Suprapubic skin (tissue), 4 donors: ENCODE measurements at regions not wholly inside any gene's neighbourhood (a gene's known extent, or its start where the extent isn't known, plus 50 kb on each side); places are given as distances from the start of the nearest gene placed in this dataset.

Experiments
- DNase-seq, 2 donors: peaks; one replicate each; pipeline ENCODE4 v3.0.0-alpha.2; 2019; ENCODE audit warnings: low spot score in 2 of 2
- H3K27ac ChIP-seq: fragments of 200-600 bp; sonication (generic); one replicate; pipeline ENCODE4 v1.5.1; 2019
- H3K27me3 ChIP-seq: fragments of 200-600 bp; sonication (generic); one replicate; pipeline ENCODE4 v1.5.1; 2019
- H3K36me3 ChIP-seq: fragments of 200-600 bp; sonication (generic); one replicate; pipeline ENCODE4 v1.5.1; 2019
- H3K4me1 ChIP-seq: fragments of 200-600 bp; sonication (generic); one replicate; pipeline ENCODE4 v1.5.1; 2019
- H3K4me3 ChIP-seq: fragments of 200-600 bp; sonication (generic); one replicate; pipeline ENCODE4 v1.5.1; 2019; ENCODE audit warnings: mild to moderate bottlenecking
- H3K9me3 ChIP-seq: fragments of 200-600 bp; sonication (generic); one replicate; pipeline ENCODE4 v1.5.1; 2019
- EP300 ChIP-seq: sonication (generic); formaldehyde crosslinking; IDR thresholded peaks from one replicate; pipeline ENCODE4 v1.6.1; 2017; ENCODE audit warnings: antibody characterized with exemption
- POLR2A ChIP-seq, 2 donors: fragments of 450-650 bp; IDR thresholded peaks; one replicate each; pipeline ENCODE4 v1.6.1; 2017; ENCODE audit warnings: antibody characterized with exemption in 2 of 2, mild to moderate bottlenecking in 2 of 2, moderate library complexity in 2 of 2
- POLR2AphosphoS5 ChIP-seq, 3 donors: sonication (generic); formaldehyde crosslinking; IDR thresholded peaks; one replicate each; pipeline ENCODE4 v1.6.1; 2017; ENCODE audit warnings: antibody characterized with exemption in 3 of 3
- WGBS: methylation state at CpG from one replicate; pipeline ENCODE4 v1.1.5; 2018; 5-methylcytosine and 5-hydroxymethylcytosine counted together
- TF ChIP-seq, protein P1 (sequence below), 2 donors: fragments of 200-600 bp in 1 of 2; fragments of 450-650 bp in 1 of 2; sonication (generic) in 1 of 2; IDR thresholded peaks; one replicate each; pipeline ENCODE4 v1.5.1; 2016 to 2019; ENCODE audit warnings: antibody characterized with exemption in 2 of 2, mild to moderate bottlenecking in 1 of 2, moderate library complexity in 1 of 2

DNA sequence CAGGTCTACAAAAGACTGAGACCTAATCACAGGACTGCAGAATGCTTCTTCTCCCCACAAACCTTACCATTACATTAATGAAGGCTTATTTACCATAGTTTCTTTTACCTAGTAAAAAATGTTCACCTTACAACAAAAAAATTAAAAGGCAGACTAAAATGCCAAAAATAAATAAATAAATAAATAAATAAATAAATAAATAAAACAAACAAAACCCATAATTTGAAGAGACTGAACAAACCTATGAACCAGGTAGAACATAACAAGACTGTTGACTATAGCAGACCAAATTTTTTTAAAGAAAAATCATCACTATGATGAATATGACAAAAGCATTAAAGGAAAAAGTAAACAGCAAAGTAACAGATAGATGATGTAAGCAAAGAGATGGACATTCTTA lies 946.3 kb downstream of the EPHA7 start:
- Histone ChIP-seq H3K4me3 (no peak overlapping the region), H3K27ac (no peak overlapping the region)

DNA sequence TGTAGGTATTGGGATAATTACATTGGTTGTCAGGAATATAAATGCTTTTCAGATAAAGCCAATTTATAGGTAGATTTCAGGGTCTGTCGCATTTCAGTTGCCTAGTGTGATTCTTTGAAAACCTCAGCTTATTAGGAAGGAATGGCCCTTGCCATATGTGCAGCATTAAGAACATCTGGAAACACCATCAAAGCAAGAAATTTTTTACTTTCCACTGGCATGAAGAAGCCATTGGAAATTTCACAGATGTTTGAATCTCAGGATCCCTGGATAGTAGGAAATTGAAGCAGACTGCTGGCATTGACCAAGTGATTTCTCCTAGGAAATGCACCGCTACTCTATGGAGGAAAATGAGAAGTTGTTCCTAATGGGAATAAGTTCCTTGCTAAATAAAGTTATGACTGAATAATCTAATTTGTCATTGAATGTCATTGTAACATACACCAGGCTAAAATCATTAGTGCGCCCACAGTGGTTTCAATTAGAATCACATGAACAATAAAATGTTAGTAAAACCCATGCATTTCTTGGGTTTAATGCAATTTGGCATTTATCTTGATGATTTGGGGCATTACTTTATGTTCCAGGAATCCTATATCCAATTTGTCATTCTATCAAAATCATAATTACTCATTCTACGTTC lies 950.1 kb downstream of the EPHA7 start:
- no peak overlapping the region for H3K4me3 ChIP-seq
- WGBS: 64% methylated on average over 4 of the region's 4 CpGs
- H3K27me3 ChIP-seq: no peaks in the 10 kb centered on the region
- H3K9me3 ChIP-seq: peaks cover 9% of the 10 kb centered on the region
- H3K4me1 ChIP-seq: no peaks in the 10 kb centered on the region
- H3K27ac ChIP-seq: no peak overlapping the region
- TF ChIP-seq POLR2AphosphoS5 (IDR thresholded peaks at IDR 0.05) (no peak), EP300 (no peak), POLR2A (IDR thresholded peaks at IDR 0.05) (no peak)
- TF ChIP-seq, protein P1, sequence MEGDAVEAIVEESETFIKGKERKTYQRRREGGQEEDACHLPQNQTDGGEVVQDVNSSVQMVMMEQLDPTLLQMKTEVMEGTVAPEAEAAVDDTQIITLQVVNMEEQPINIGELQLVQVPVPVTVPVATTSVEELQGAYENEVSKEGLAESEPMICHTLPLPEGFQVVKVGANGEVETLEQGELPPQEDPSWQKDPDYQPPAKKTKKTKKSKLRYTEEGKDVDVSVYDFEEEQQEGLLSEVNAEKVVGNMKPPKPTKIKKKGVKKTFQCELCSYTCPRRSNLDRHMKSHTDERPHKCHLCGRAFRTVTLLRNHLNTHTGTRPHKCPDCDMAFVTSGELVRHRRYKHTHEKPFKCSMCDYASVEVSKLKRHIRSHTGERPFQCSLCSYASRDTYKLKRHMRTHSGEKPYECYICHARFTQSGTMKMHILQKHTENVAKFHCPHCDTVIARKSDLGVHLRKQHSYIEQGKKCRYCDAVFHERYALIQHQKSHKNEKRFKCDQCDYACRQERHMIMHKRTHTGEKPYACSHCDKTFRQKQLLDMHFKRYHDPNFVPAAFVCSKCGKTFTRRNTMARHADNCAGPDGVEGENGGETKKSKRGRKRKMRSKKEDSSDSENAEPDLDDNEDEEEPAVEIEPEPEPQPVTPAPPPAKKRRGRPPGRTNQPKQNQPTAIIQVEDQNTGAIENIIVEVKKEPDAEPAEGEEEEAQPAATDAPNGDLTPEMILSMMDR (IDR thresholded peaks at IDR 0.05): no peak
- H3K36me3 ChIP-seq: no peaks in the 10 kb centered on the region
- no peak for DNase-seq

More for the DNA sequence above, 946.3 kb downstream of the EPHA7 start:
- no peak for TF ChIP-seq EP300
- TF ChIP-seq POLR2AphosphoS5 (IDR thresholded peaks at IDR 0.05): no peak
- no peak for TF ChIP-seq POLR2A (IDR thresholded peaks at IDR 0.05)
- TF ChIP-seq, protein P1 (IDR thresholded peaks at IDR 0.05): no peak
- no peak for DNase-seq
- no peaks in the 10 kb centered on the region for H3K4me1 ChIP-seq
- no peaks in the 10 kb centered on the region for H3K27me3 ChIP-seq
- H3K36me3 ChIP-seq: no peaks in the 10 kb centered on the region
- H3K9me3 ChIP-seq: no peaks in the 10 kb centered on the region

DNA sequence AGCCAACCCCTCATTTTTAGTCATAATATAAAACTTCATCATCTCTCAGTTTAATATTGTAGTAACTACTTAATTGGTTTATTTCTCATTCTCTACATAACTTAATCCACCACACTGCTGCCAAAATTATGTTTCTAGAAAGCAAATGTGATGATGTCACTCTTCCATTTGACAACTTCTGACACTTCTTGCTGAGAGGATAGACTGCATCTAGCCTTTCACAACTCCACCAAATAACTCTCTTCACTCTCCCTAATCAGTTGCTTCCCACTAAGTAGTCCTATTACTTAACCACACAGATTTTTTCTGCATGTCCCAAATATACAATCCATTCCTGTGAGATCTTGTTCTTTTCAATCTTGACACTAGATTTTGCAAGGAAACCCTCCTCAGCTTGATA lies 951.3 kb downstream of the EPHA7 start:
- Histone ChIP-seq H3K4me3 (no peak overlapping the region), H3K27me3 (no peaks in the 10 kb centered on the region), H3K36me3 (no peaks in the 10 kb centered on the region), H3K27ac (no peak overlapping the region), H3K9me3 (peaks cover 9% of the 10 kb centered on the region), H3K4me1 (no peaks in the 10 kb centered on the region)
- TF ChIP-seq EP300 (no peak), POLR2A (IDR thresholded peaks at IDR 0.05) (no peak)
- DNase-seq: no peak

DNA sequence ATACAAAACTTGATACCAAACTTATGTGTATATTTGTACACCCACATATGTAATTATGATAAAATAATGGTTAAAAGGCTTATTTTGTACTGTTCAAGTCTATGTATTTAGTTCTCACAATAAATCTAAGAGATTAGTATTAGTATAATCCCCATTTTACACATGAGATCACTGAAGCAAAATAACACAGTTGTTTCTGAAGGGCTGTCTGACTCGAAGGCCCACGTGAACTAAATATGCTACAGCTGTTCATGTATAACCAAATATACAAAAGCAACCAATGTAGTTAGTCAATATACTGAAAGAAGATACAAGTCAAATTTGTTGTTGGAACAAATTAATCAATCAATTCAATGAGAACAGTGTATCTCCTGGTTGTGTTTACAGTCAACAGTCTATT lies 959.2 kb downstream of the EPHA7 start:
- Histone ChIP-seq H3K9me3 (peaks cover 3% of the 10 kb centered on the region), H3K4me3 (no peak overlapping the region), H3K27ac (no peak overlapping the region), H3K27me3 (no peaks in the 10 kb centered on the region), H3K36me3 (no peaks in the 10 kb centered on the region), H3K4me1 (no peaks in the 10 kb centered on the region)
- TF ChIP-seq, protein P1 (IDR thresholded peaks at IDR 0.05): no peak
- no peak for TF ChIP-seq POLR2AphosphoS5 (IDR thresholded peaks at IDR 0.05)
- TF ChIP-seq POLR2A (IDR thresholded peaks at IDR 0.05): no peak
- WGBS: 85% methylated on average over 2 of the region's 2 CpGs
- no peak for DNase-seq

DNA sequence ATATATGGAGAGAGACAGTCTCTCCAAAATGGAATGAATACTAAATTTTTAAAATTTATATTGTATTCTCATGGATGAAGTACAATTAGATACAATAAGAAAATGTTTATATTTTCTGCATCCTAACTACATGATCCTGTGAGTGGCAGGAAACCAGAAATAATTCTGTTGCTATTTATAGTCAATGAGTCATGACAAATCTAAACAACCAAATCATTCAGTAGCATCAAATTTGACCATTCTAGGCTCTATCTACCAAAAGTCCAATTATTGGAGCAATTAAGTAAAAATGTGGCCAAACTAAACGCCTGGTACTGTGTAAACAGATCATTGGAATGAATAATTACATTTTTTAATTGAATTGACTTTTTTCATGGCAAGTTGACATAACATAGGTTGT lies 959.8 kb downstream of the EPHA7 start:
- WGBS: 56% methylated on average over 1 of the region's 1 CpG
- Histone ChIP-seq H3K36me3 (no peaks in the 10 kb centered on the region), H3K27me3 (no peaks in the 10 kb centered on the region), H3K9me3 (no peaks in the 10 kb centered on the region), H3K4me1 (no peaks in the 10 kb centered on the region), H3K4me3 (no peak overlapping the region), H3K27ac (no peak overlapping the region)
- no peak for DNase-seq
- TF ChIP-seq POLR2A (IDR thresholded peaks at IDR 0.05) (no peak), EP300 (no peak), POLR2AphosphoS5 (IDR thresholded peaks at IDR 0.05) (no peak)
- TF ChIP-seq, protein P1 (IDR thresholded peaks at IDR 0.05): no peak

DNA sequence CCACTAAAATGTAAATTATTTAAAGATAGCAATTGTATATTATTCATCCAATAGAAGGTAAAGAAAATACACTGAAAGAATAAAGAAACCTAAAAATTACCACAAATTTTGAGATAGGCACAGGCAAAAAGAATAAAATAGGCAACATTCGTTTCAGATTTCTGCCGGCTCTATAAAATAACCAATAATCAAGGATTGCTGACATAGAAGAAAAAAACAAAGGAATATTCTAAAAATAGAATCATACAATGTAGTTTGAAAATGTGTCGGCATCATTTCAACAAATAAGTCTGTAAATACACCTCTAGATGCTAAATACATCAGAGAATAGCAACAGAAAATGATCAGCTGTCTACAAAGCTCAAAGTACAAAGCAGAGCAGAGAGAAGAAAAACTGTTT lies 973.3 kb downstream of the EPHA7 start:
- TF ChIP-seq, protein P1 (IDR thresholded peaks at IDR 0.05): no peak
- TF ChIP-seq POLR2AphosphoS5 (IDR thresholded peaks at IDR 0.05) (no peak), EP300 (no peak), POLR2A (IDR thresholded peaks at IDR 0.05) (no peak)
- WGBS: 79% methylated on average over 3 of the region's 3 CpGs
- DNase-seq: no peak
- Histone ChIP-seq H3K9me3 (no peaks in the 10 kb centered on the region), H3K27ac (no peak overlapping the region), H3K4me3 (no peak overlapping the region), H3K4me1 (no peaks in the 10 kb centered on the region), H3K27me3 (no peaks in the 10 kb centered on the region), H3K36me3 (no peaks in the 10 kb centered on the region)
